PC-9 (cell line): ENCODE measurements at regions not wholly inside any gene's neighbourhood (a gene's known extent, or its start where the extent isn't known, plus 50 kb on each side); places are given as distances from the start of the nearest gene placed in this dataset.

Source experiments
- EZH2 ChIP-seq: fragments of 200-600 bp; sonication (generic); IDR thresholded peaks from 2 replicates; pipeline ENCODE4 v1.8.0; 2017; ENCODE audit warnings: antibody characterized with exemption, low read depth
- TF ChIP-seq, protein P1 (sequence below): fragments of 200-600 bp; sonication (generic); conservative IDR thresholded peaks from 2 replicates; pipeline ENCODE4 v1.6.1; 2017; ENCODE audit warnings: mixed run types, antibody characterized with exemption, mild to moderate bottlenecking, moderate library complexity

DNA sequence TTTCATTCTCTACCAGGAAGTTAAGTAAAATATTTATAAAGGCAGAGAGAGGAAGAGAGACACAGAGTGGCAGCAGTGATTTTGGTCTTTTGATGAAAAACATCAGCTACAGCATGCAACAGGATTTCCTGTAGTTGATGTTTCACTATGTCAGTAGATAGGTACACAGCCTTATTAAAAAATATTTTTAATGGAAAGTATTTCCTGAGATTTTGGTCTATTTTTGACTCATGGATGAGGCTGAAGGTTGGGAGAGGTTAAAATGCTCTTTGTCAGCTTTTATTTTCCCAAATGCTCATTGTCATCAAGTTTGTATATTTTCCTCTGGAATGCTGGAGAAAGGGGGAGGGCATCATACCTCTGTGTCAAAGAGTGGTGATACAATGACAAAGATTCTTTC lies 1112.5 kb downstream of the CBLN2 start:
- TF ChIP-seq, protein P1, sequence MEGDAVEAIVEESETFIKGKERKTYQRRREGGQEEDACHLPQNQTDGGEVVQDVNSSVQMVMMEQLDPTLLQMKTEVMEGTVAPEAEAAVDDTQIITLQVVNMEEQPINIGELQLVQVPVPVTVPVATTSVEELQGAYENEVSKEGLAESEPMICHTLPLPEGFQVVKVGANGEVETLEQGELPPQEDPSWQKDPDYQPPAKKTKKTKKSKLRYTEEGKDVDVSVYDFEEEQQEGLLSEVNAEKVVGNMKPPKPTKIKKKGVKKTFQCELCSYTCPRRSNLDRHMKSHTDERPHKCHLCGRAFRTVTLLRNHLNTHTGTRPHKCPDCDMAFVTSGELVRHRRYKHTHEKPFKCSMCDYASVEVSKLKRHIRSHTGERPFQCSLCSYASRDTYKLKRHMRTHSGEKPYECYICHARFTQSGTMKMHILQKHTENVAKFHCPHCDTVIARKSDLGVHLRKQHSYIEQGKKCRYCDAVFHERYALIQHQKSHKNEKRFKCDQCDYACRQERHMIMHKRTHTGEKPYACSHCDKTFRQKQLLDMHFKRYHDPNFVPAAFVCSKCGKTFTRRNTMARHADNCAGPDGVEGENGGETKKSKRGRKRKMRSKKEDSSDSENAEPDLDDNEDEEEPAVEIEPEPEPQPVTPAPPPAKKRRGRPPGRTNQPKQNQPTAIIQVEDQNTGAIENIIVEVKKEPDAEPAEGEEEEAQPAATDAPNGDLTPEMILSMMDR, result no peak
- TF ChIP-seq EZH2, result no peak
